ENCODE measurements at regions not wholly inside any gene's neighbourhood (a gene's known extent, or its start where the extent isn't known, plus 50 kb on each side); places are given as distances from the start of the nearest gene placed in this dataset.

- Mint-ChIP-seq H3K4me3 (no peak overlapping the region), H3K27ac (no peak overlapping the region), H3K36me3 (0 out of 2 replicates have a peak, but pooled peaks cover 2% of the 10 kb centered on the region), H3K9me3 (peaks cover 24% of the 10 kb centered on the region), H3K27me3 (ENCODE audit: low read depth) (no peaks in the 10 kb centered on the region), H3K4me1 (no peaks in the 10 kb centered on the region)
- ChIA-PET POLR2A (no interaction called here), CTCF (no interaction called here)
- no peak for DNase-seq (ENCODE audit: low spot score)
- TF ChIP-seq FOXK1 (CRISPR knock-in tag; IDR thresholded peaks at IDR 0.05) (no peak), ATF3 (CRISPR knock-in tag; conservative IDR thresholded peaks at IDR 0.05) (no peak), ZNF121 (CRISPR knock-in tag; IDR thresholded peaks at IDR 0.05) (no peak), SMAD3 (CRISPR knock-in tag; IDR thresholded peaks at IDR 0.05; ENCODE audit: borderline replicate concordance) (no peak), E2F1 (CRISPR knock-in tag; IDR thresholded peaks at IDR 0.05) (no peak), RORB (CRISPR knock-in tag; IDR thresholded peaks at IDR 0.05) (no peak)
- ATAC-seq = no peak
Observed at GRCh38 chr20:52410182-52410647, 218.6 kb upstream of the ZFP64 start.

- Mint-ChIP-seq H3K4me1 (no peaks in the 10 kb centered on the region), H3K9me3 (peaks cover 6% of the 10 kb centered on the region), H3K27me3 (ENCODE audit: low read depth) (no peaks in the 10 kb centered on the region), H3K27ac (no peak overlapping the region), H3K4me3 (no peak overlapping the region), H3K36me3 (no peaks in the 10 kb centered on the region)
- ChIA-PET POLR2A (no interaction called here), CTCF (no interaction called here)
- ATAC-seq (no peak), DNase-seq (ENCODE audit: low spot score) (no peak)
- TF ChIP-seq KAT7 (CRISPR knock-in tag; IDR thresholded peaks at IDR 0.05; ENCODE audit: borderline replicate concordance) (no peak), JAZF1 (CRISPR knock-in tag; IDR thresholded peaks at IDR 0.05) (no peak), ATF2 (CRISPR knock-in tag; IDR thresholded peaks at IDR 0.05; ENCODE audit: borderline replicate concordance, low read depth) (no peak), TP53 (CRISPR knock-in tag; IDR thresholded peaks at IDR 0.05) (no peak), ATF3 (CRISPR knock-in tag; conservative IDR thresholded peaks at IDR 0.05) (no peak), ZBTB21 (CRISPR knock-in tag; IDR thresholded peaks at IDR 0.05; ENCODE audit: borderline replicate concordance) (no peak), USF1 (CRISPR knock-in tag; IDR thresholded peaks at IDR 0.05) (no peak), TEAD1 (CRISPR knock-in tag; IDR thresholded peaks at IDR 0.05) (no peak), ZNF512 (CRISPR knock-in tag; IDR thresholded peaks at IDR 0.05; ENCODE audit: borderline replicate concordance) (no peak), E2F5 (CRISPR knock-in tag; IDR thresholded peaks at IDR 0.05) (no peak), NFATC4 (CRISPR knock-in tag; IDR thresholded peaks at IDR 0.05) (no peak), GABPB1 (CRISPR knock-in tag; IDR thresholded peaks at IDR 0.05) (no peak), SMAD3 (CRISPR knock-in tag; IDR thresholded peaks at IDR 0.05; ENCODE audit: borderline replicate concordance) (no peak), ZNF281 (CRISPR knock-in tag; IDR thresholded peaks at IDR 0.05) (no peak), CTCF (IDR thresholded peaks at IDR 0.05) (no peak), ETV6 (CRISPR knock-in tag; IDR thresholded peaks at IDR 0.05) (no peak), CREM (CRISPR knock-in tag; IDR thresholded peaks at IDR 0.05) (no peak), GRHL2 (CRISPR knock-in tag; IDR thresholded peaks at IDR 0.05; ENCODE audit: insufficient replicate concordance, severe bottlenecking) (no peak)
Observed at GRCh38 chr20:52405986-52406385, 214.4 kb upstream of the ZFP64 start.

Data from WTC11 (cell line).